NCI-H146 treated with DMSO at 0.1 percent for 48 hours (cell line): ENCODE measurements at regions not wholly inside any gene's neighbourhood (a gene's known extent, or its start where the extent isn't known, plus 50 kb on each side); places are given as distances from the start of the nearest gene placed in this dataset.
"Not testable (repeated sequence)": the region's sequence is repeated elsewhere in the genome, so short reads cannot be mapped to it uniquely, and the experiment has no call there.

Source experiments
- DNase-seq: peaks from one replicate; lab custom pipeline; 2025; ENCODE audit not compliant: unreplicated experiment; lab: John Stamatoyannopoulos, UW

DNA sequence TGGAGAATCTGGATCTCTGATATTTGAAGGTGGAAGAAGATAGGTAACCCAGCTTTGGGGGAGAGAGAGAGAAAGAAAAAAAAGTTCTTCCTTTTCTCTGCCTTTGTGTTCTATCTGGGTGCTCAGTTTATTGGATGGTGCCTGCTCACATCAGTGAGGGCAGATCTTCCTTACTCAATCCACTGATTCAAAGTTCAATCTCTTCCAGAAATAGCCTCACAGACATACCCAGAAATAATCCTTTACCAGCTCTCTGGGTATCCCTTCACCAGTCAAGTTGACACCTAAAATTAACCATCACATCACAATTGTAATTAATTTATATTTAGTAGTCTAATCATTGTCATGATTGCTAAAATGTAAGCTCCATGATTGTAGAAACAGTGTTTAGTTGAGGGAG is 189.1 kb downstream of the EPM2A start:
- DNase-seq = no peak

- DNase-seq = no peak
These were observed 187.6 kb downstream of the EPM2A start for GRCh38 chr6:145547594-145548335.

GRCh38 chr6:145548933-145549648 is 186.2 kb downstream of the EPM2A start:
- DNase-seq = no peak

DNA sequence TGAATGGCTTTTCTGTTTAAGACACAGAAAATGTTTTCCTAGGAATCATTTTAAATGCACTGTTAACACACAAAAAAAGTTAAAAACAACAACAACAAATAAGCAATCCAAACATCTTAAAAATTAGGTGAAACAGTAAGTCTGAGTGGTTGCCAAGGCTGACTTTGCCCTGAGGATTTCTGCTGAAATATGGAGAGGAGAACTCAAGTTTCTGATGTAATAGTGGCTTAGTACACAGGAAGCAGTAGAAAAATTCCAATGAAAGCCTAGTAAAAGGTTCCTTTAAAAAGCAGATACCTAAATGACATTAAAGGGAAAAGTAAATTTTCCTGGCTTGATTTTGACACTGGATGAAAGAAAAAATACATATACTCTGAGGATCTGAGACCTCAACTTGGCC is 184.2 kb downstream of the EPM2A start:
- no peak for DNase-seq

DNA sequence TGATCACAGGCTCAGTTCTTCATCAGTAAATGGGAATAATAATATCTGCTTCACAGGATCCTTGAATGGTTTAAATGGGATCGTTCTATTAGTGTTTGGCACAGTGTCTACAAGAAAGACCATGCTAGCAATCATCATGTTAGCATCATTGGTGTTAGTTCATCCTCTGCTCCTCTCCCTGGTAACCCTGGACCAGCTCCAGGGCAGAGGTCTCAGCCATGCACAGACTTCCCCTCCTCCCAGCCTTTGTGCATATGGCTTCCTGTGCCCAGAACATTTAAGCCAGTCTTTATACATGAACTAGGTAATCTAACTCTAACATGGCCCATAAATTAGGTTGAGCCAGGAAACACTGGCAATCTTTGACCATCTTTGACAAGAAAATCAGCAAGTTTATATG is 180.2 kb downstream of the EPM2A start:
- no peak for DNase-seq

DNA sequence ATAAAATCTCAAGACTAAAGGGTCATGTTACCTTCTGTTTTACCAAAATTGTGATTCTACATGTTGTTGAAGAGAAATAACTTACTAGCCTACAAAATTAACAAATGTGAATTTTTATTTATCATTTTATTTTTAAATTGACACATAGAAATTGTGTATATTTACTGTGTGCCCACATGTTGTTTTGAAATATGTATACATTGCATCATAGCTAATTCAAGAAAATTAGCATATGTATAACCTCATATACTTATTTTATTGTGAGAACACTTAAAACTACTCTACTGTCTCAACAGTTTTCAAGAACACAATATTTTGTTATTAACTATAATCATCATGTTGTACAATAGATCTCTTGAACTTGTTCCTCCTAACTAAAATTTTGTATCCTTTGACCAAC is 177.8 kb downstream of the EPM2A start:
- DNase-seq = no peak

DNA sequence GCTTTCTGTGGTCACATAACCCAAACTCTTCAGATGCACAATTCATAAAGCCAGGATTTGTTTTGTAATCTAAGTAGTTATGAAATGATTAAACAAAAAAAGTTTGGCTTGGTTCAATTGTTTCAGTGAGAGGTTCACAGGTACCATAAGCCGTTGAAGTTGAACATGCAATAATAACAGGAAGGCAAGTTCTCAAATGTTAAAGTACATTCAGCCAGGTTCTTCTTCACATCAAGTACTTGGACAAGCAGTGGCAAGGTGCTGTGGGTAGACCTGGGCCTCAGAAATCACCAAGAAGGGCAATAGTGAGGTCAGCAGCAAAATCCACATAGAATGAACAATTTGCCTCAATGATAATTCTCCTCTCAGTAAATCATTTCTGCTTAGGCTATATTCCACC is 175.5 kb downstream of the EPM2A start:
- DNase-seq = no peak

- no peak for DNase-seq
These were observed 173.9 kb downstream of the EPM2A start for GRCh38 chr6:145561095-145562072.

GRCh38 chr6:145562771-145563615 is 172.3 kb downstream of the EPM2A start:
- DNase-seq = no peak

DNA sequence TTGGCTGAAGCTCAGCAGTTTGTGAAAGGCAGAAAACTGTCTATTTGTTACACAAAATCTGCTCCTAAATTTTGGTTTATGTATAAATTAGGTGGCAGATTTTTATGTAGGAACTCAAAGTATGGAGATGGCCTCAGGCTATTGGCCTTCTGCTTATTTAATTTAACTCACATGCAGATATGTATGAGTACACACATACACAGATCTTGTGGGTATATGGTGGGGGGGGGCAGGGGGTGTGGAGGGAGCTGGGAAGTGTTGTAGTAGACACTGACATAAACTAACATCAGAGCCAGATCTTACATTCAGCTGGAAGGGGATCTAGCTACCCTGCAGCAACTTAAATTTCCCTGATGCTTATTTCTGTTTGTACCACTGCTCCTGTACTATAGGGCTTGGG is 170.8 kb downstream of the EPM2A start:
- no peak for DNase-seq

- no peak for DNase-seq
These were observed 167.6 kb downstream of the EPM2A start for GRCh38 chr6:145567684-145568252.

- no peak for DNase-seq
These were observed 166.2 kb downstream of the EPM2A start for GRCh38 chr6:145569140-145569539.

GRCh38 chr6:145570336-145570735 is 165.0 kb downstream of the EPM2A start:
- DNase-seq = not testable (repeated sequence)

DNA sequence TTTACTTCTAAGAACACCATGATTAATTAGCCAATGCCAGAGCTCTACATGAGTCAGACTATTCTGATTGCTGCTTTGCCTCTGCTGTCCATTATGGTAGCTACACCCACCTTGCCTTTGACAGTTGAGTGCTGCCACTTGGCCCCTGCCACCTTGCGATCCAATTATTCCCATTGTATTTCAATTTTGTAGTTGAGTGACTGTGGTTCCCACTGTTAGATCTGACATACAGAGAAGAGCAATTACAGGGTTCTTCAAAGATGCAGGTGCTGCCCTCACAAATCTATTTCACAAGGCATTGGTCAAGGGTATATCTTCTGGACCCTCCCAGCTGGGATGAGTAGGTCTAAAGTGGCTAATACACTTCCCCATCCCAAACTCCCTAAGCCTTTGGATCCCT is 161.1 kb downstream of the EPM2A start:
- not testable (repeated sequence) for DNase-seq
